ENCODE measurements at regions not wholly inside any gene's neighbourhood (a gene's known extent, or its start where the extent isn't known, plus 50 kb on each side); places are given as distances from the start of the nearest gene placed in this dataset.

DNA sequence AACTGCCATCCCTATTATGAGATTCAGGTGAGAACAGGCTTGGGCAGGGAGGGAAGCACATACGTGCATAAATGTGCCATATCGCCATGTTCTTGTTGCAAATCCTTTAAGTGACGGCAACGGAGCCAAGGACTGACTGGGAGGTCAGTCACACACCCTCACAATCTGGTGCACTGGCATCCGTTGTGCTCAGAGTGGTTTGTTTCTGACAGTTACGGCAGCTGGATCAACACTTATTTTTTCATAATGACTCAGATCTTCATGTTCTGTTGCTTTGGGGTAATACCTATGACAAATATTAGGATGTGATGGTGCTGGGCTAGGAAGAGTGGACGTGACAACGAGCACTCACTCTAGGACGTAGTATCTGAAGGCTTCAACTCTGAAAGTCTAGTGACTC is 56.2 kb upstream of the PREP start:
- no peaks in the 10 kb centered on the region for H3K36me3 ChIP-seq
- no peak for DNase-seq
- TF ChIP-seq, protein P1, sequence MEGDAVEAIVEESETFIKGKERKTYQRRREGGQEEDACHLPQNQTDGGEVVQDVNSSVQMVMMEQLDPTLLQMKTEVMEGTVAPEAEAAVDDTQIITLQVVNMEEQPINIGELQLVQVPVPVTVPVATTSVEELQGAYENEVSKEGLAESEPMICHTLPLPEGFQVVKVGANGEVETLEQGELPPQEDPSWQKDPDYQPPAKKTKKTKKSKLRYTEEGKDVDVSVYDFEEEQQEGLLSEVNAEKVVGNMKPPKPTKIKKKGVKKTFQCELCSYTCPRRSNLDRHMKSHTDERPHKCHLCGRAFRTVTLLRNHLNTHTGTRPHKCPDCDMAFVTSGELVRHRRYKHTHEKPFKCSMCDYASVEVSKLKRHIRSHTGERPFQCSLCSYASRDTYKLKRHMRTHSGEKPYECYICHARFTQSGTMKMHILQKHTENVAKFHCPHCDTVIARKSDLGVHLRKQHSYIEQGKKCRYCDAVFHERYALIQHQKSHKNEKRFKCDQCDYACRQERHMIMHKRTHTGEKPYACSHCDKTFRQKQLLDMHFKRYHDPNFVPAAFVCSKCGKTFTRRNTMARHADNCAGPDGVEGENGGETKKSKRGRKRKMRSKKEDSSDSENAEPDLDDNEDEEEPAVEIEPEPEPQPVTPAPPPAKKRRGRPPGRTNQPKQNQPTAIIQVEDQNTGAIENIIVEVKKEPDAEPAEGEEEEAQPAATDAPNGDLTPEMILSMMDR (IDR thresholded peaks at IDR 0.05; ENCODE audit: low read depth, low read length) = no peak
- H3K4me1 ChIP-seq = no peaks in the 10 kb centered on the region
- no peak overlapping the region for H3K4me3 ChIP-seq (ENCODE audit: low read depth, low read length)
- H3K27me3 ChIP-seq = peaks cover 38% of the 10 kb centered on the region
- H3K9me3 ChIP-seq = no peaks in the 10 kb centered on the region

DNA sequence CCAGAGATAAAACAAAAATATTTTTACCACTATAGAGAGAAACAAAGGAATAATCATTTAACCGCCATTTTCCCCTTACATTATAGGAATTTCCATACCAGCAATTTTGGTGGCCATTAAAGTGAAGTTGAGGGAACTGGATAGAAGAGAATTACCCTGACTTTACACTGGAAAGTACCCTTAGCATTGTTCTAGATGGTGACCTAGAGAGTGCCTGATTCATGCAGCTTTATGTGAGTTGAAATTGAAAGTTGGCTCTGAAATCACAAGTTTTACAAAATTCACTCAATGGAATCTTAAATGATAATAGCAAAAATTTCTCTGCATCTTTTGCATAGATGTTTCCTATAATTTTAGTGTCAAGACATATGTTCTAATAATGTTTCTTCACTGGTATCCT is 55.7 kb upstream of the PREP start:
- DNase-seq = no peak

DNA sequence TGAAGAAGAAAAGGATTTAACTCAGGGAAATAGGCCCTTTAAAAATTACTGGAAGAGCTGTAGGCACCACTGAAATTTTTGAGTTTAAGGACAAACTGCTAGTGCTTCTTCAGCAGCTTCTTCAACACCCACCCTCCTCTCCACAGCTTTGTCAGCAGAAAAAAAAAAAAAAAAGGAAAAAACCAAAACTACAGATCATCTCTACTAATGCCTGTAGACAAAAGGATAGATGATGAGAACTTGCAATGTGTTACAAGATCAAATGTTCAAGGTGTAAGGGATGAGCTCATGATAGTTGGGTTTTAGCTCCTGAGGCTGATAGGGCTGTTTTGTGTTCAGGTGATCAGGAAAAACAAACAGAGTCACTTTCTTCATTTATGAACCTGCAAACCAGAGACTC is 55.2 kb upstream of the PREP start:
- Histone ChIP-seq H3K4me1 (no peaks in the 10 kb centered on the region), H3K4me3 (ENCODE audit: low read depth, low read length) (no peak overlapping the region), H3K27me3 (peaks cover 42% of the 10 kb centered on the region), H3K9me3 (no peaks in the 10 kb centered on the region), H3K36me3 (no peaks in the 10 kb centered on the region)
- TF ChIP-seq, protein P1 (IDR thresholded peaks at IDR 0.05; ENCODE audit: low read depth, low read length) = no peak
- no peak for DNase-seq

More for the DNA sequence above, 55.7 kb upstream of the PREP start:
- H3K27me3 ChIP-seq = peaks cover 41% of the 10 kb centered on the region
- H3K4me1 ChIP-seq = no peaks in the 10 kb centered on the region
- TF ChIP-seq, protein P1 (IDR thresholded peaks at IDR 0.05; ENCODE audit: low read depth, low read length) = no peak
- H3K9me3 ChIP-seq = no peaks in the 10 kb centered on the region
- H3K36me3 ChIP-seq = no peaks in the 10 kb centered on the region
- H3K4me3 ChIP-seq (ENCODE audit: low read depth, low read length) = no peak overlapping the region

DNA sequence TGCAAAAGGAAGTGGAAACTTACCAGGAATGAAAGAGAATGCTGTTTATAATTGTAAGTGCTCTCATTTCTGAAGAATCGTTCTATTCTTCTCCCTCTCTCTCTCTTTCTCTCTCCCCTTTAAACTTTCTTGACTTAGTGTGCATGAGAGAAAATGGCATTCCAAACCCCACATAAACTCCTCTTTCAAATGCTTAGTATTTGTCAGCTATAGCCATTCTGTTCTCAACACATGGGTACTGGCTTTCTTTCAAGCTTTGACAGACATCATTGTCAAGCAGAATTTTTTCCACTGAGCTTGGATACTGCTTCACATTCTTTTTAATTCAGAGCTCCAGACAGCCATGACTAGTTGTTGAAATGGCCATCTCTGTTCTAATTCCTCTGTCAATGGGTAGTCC is 51.1 kb upstream of the PREP start:
- Histone ChIP-seq H3K27me3 (peaks cover 36% of the 10 kb centered on the region), H3K4me1 (no peaks in the 10 kb centered on the region), H3K36me3 (no peaks in the 10 kb centered on the region), H3K4me3 (ENCODE audit: low read depth, low read length) (no peak overlapping the region), H3K9me3 (no peaks in the 10 kb centered on the region)
- no peak for DNase-seq
- TF ChIP-seq, protein P1 (IDR thresholded peaks at IDR 0.05; ENCODE audit: low read depth, low read length) = no peak

DNA sequence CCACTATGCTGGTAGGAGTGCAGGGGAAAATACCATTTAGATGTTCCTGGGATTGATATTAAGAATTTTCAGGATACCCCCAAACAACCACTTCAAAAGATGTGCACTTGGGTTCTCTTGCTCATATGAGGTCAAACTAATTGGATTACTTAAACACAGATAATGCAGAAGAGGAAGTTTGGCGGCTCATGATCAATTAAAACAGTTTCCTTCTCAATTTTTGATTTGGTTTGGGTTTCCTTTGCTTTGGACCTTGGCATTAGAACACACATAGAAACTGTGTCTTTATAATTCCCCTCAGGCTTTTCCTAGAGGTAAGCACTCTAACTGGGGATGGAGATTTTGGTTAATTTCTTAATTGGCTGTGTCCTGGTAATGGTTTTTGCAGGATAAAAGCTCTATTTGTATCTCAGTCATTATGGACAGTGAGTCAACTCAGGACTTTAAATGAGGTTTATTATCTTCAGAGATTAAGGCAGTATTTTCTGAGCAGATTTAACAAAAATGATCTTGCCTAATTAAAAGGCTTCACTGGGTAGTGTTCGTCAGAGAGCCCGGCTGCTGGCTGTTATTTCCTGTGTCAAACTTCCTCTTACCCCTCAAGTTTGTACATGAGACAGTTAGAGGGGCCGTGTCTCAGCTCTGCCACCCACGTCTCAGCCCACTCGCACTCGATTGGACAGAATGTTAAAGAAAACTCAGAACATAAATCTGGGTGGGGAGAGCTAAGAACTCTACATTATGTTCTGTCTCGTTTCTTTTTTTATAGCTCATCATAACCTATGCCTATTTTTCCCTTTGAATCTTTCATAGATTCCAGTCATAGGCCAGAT is 50.3 kb upstream of the PREP start:
- no peak for DNase-seq

More for the DNA sequence above, 50.3 kb upstream of the PREP start:
- Histone ChIP-seq H3K4me1 (no peaks in the 10 kb centered on the region), H3K9me3 (no peaks in the 10 kb centered on the region), H3K27me3 (peaks cover 36% of the 10 kb centered on the region), H3K36me3 (no peaks in the 10 kb centered on the region), H3K4me3 (ENCODE audit: low read depth, low read length) (no peak overlapping the region)
- TF ChIP-seq, protein P1 (IDR thresholded peaks at IDR 0.05; ENCODE audit: low read depth, low read length) = no peak
